Uterus (tissue), 3 donors: ENCODE measurements at regions not wholly inside any gene's neighbourhood (a gene's known extent, or its start where the extent isn't known, plus 50 kb on each side); places are given as distances from the start of the nearest gene placed in this dataset.
A peak's percentile ranks its signal among the peaks of the same experiment; 100 is the strongest.

Experiments used
- DNase-seq, 2 donors: peaks; one replicate each; pipeline ENCODE4 v3.0.0-alpha.2; 2019 to 2020
- H3K27ac ChIP-seq, 2 donors: fragments of 200-600 bp; sonication (generic); 1 replicate in 1 of 2; 2 replicates in 1 of 2; pipeline ENCODE4 v1.5.1; 2016 to 2018
- H3K27me3 ChIP-seq, 2 donors: fragments of 200-600 bp; sonication (generic); one replicate each; pipeline ENCODE4 v1.5.1; 2018 to 2019; ENCODE audit warnings: control low read depth in 1 of 2
- H3K36me3 ChIP-seq, 2 donors: fragments of 200-600 bp; sonication (generic); one replicate each; pipeline ENCODE4 v1.5.1; 2019; ENCODE audit warnings: control low read depth in 1 of 2
- H3K4me1 ChIP-seq, 2 donors: fragments of 200-600 bp; sonication (generic); one replicate each; pipeline ENCODE4 v1.5.1; 2018 to 2019; ENCODE audit warnings: control low read depth in 1 of 2
- H3K4me3 ChIP-seq, 2 donors: fragments of 200-600 bp; sonication (generic); 1 replicate in 1 of 2; 2 replicates in 1 of 2; pipeline ENCODE4 v1.5.1; 2018 to 2019; ENCODE audit warnings: mild to moderate bottlenecking in 1 of 2
- H3K9me3 ChIP-seq, 2 donors: fragments of 200-600 bp; sonication (generic); one replicate each; pipeline ENCODE4 v1.5.1; 2019; ENCODE audit warnings: control low read depth in 1 of 2
- POLR2A ChIP-seq, 2 donors: fragments of 450-650 bp; IDR thresholded peaks; one replicate each; pipeline ENCODE4 v1.6.1; 2016; ENCODE audit warnings: antibody characterized with exemption in 2 of 2, mild to moderate bottlenecking in 1 of 2, moderate library complexity in 1 of 2
- intact Hi-C: fragments of 100-400 bp; cut with DNase I; formaldehyde crosslinking; loops from one replicate; pipeline ENCODE4 v1.15.1; 2023; ENCODE audit warnings: low total_unique reads
- TF ChIP-seq, protein P1 (sequence below), 4 experiments: fragments of 200-600 bp in 2 of 4; fragments of 450-650 bp in 2 of 4; sonication (generic) in 2 of 4; IDR thresholded peaks; one replicate each; pipeline ENCODE4 v1.5.1; 2016 to 2019; ENCODE audit warnings: antibody characterized with exemption in 4 of 4, mild to moderate bottlenecking in 2 of 4, moderate library complexity in 1 of 4
- donor health status: DM: yes; HTN: yes; CAD: no.

DNA sequence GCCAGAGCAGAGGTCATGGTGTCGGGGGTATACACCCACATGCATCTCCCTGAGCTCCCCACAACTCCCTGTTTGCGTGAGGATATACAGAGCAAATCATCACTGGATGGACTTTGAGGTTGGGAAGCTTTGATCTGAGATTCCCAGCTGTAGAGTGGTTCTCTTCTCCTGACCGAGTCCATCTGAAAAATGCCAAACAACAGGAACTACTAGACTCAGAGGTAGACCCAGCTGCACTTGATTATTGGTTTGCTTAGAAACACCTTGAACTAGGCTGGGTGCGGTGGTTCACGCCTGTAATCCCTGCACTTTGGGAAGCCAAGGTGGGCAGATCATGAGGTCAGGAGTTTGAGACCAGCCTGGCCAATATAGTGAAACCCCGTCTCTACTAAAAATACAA, 125.0 kb downstream of the UNC5CL start:
- DNase-seq = no peak
- no peaks in the 10 kb centered on the region for H3K4me1 ChIP-seq
- no peaks in the 10 kb centered on the region for H3K9me3 ChIP-seq
- no peak overlapping the region for H3K4me3 ChIP-seq
- TF ChIP-seq, protein P1, sequence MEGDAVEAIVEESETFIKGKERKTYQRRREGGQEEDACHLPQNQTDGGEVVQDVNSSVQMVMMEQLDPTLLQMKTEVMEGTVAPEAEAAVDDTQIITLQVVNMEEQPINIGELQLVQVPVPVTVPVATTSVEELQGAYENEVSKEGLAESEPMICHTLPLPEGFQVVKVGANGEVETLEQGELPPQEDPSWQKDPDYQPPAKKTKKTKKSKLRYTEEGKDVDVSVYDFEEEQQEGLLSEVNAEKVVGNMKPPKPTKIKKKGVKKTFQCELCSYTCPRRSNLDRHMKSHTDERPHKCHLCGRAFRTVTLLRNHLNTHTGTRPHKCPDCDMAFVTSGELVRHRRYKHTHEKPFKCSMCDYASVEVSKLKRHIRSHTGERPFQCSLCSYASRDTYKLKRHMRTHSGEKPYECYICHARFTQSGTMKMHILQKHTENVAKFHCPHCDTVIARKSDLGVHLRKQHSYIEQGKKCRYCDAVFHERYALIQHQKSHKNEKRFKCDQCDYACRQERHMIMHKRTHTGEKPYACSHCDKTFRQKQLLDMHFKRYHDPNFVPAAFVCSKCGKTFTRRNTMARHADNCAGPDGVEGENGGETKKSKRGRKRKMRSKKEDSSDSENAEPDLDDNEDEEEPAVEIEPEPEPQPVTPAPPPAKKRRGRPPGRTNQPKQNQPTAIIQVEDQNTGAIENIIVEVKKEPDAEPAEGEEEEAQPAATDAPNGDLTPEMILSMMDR (IDR thresholded peaks at IDR 0.05) = no peak
- no peak for TF ChIP-seq POLR2A (IDR thresholded peaks at IDR 0.05)
- H3K27me3 ChIP-seq = no peaks in the 10 kb centered on the region
- H3K27ac ChIP-seq = no peak overlapping the region
- H3K36me3 ChIP-seq = no peaks in the 10 kb centered on the region
- intact Hi-C loops = no loop called here

DNA sequence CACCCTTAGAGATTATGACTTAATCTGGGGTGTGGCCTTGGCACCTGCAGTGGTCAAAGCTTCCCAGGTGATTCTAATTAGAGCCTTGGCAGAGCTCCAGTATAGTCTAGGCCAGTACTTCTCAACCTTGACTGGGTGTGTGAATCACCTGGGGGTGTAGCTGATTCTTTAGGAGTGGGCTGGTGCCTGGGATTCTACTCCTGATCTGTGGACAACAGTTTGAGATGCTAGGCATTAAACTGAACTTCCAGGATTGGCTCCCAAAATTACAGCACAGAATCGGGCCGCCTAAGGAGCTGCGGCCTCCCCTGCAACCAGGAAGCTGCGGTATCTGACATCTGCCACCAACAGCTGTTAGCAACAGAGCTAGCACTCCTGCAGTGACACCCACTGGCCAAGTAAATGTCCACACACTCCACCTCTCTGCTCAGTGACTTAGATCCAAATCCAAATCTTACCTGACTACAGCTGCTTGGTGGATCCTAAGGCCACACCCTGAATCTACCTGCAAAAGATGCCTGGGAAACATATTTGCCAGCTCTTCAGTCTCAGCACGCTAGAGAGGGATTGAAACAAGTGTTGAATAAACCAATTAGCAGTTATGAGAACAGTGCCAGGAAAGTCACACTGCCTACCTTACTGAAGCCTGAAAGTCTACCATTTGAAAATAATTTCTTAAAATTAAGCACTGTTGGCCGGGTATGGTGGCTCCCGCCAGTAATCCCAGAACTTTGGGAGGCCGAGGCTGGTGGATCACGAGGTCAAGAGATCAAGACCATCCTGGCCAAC, 126.7 kb downstream of the UNC5CL start:
- no peaks in the 10 kb centered on the region for H3K4me1 ChIP-seq
- no peak overlapping the region for H3K4me3 ChIP-seq
- intact Hi-C loops = no loop called here
- DNase-seq = no peak
- H3K27me3 ChIP-seq = no peaks in the 10 kb centered on the region
- TF ChIP-seq, protein P1 (IDR thresholded peaks at IDR 0.05) = peak in 2 of 4 experiments; percentile 19 to 34
- no peak for TF ChIP-seq POLR2A (IDR thresholded peaks at IDR 0.05)
- no peaks in the 10 kb centered on the region for H3K36me3 ChIP-seq
- H3K27ac ChIP-seq = no peak overlapping the region
- H3K9me3 ChIP-seq = no peaks in the 10 kb centered on the region

DNA sequence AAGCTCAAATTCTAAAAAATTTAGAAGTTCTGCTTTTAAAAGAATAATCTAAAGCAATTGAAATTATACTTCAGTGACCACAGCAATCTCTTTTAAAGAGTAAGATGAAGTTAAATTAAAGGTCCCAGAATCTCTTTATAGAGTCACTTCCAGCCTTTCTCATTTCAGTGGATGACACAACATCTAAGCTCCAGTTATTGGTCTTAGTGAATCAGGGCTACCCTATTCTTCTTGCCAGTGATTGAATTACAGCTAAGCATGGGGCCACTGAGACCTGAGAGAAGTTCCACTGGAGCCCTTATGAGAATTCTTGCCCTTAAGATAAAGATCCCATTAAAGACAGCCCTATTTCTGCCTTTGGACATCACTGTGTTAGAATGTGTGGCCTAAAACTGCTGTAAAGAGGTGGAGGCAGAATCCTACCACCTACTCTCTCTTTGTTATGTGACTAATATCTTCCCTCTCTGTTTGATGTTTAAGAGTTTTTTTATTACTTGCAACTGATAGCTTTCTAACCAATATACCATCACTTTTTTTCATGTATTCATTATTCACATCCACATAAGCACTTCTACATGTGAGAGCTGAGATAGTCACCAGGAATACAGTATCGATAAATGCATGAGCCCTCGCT, 128.6 kb downstream of the UNC5CL start:
- H3K9me3 ChIP-seq = no peaks in the 10 kb centered on the region
- no peaks in the 10 kb centered on the region for H3K27me3 ChIP-seq
- no peak for TF ChIP-seq POLR2A (IDR thresholded peaks at IDR 0.05)
- TF ChIP-seq, protein P1 (IDR thresholded peaks at IDR 0.05) = no peak
- H3K36me3 ChIP-seq = no peaks in the 10 kb centered on the region
- DNase-seq = no peak
- intact Hi-C loops = no loop called here
- no peak overlapping the region for H3K4me3 ChIP-seq
- H3K27ac ChIP-seq = no peak overlapping the region
- no peaks in the 10 kb centered on the region for H3K4me1 ChIP-seq

- Histone ChIP-seq H3K27ac (no peak overlapping the region), H3K4me3 (no peak overlapping the region), H3K36me3 (no peaks in the 10 kb centered on the region), H3K9me3 (no peaks in the 10 kb centered on the region), H3K4me1 (no peaks in the 10 kb centered on the region), H3K27me3 (no peaks in the 10 kb centered on the region)
- DNase-seq = no peak
- TF ChIP-seq, protein P1 (IDR thresholded peaks at IDR 0.05) = no peak
- TF ChIP-seq POLR2A (IDR thresholded peaks at IDR 0.05) = no peak
- intact Hi-C loops = no loop called here
These were observed 129.2 kb downstream of the UNC5CL start for GRCh38 chr6:40909811-40910210.

DNA sequence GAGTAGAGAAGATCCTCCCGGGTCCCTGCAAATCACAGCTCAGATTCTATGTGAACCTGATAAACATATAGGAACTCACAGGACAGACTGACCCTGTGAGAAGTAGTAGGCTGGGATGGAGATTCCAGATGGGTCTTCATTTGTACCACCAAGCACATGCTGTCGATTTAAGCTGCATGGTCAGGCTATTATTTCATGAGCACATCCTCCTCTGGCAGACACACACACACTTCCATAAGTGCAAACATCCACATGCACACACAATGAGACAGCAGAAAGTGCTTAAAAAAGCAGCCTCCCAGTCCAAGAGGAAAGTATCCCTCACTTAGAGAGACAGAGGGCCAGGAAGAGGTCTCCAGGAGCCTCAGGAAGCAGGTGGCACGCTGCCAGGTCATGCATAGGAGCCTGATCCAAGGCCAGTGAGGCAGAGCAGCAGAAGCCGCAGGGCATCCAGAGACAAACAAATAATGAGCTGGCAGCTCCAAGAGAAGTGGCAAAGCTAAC, 131.8 kb downstream of the UNC5CL start:
- intact Hi-C loops = no loop called here
- Histone ChIP-seq H3K27ac (no peak overlapping the region), H3K36me3 (no peaks in the 10 kb centered on the region), H3K4me1 (no peaks in the 10 kb centered on the region), H3K9me3 (no peaks in the 10 kb centered on the region), H3K4me3 (no peak overlapping the region), H3K27me3 (no peaks in the 10 kb centered on the region)
- TF ChIP-seq POLR2A (IDR thresholded peaks at IDR 0.05) = no peak
- TF ChIP-seq, protein P1 (IDR thresholded peaks at IDR 0.05) = no peak
- peak in 1 of 2 donors; percentile 31 for DNase-seq
